ENCODE measurements at regions not wholly inside any gene's neighbourhood (a gene's known extent, or its start where the extent isn't known, plus 50 kb on each side); places are given as distances from the start of the nearest gene placed in this dataset.

DNA sequence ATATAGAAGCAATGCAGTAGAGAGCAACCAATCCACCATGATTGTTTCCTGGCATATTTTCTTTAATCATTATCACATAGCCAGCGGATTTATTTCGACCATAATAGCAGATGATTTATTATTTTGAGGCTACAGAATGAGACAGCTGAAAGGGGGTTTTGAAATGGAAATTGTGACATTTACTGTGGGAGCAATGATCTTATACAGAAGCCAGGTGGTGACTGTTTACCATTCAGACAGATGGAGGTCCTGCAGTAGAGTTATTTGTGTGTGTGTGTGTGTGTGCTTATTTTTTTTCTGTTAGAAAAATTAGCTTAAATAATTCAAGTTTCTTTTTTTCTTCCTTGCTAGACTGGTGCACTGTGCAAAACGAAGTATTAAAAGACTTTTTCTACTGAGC lies 1784.5 kb downstream of the MRPL39 start:
- Histone ChIP-seq H3K4me3 (ENCODE audit: low read length) (no peak overlapping the region), H3K9me3 (ENCODE audit: control insufficient read depth, insufficient read depth, low read length) (no peaks in the 10 kb centered on the region), H3K27me3 (ENCODE audit: control insufficient read depth, insufficient read depth, low read length) (no peaks in the 10 kb centered on the region), H3K36me3 (ENCODE audit: control insufficient read depth, insufficient read depth, low read length) (no peaks in the 10 kb centered on the region), H3K4me1 (ENCODE audit: control insufficient read depth, insufficient read depth, low read length) (no peaks in the 10 kb centered on the region), H3K27ac (ENCODE audit: low read length) (no peak overlapping the region)
- H3K9me3 Mint-ChIP-seq = peaks cover 3 to 7% of the 10 kb centered on the region in 2 donors
- DNase-seq (no peak), ATAC-seq (no peak)
- H3K4me3 Mint-ChIP-seq = no peak overlapping the region
- TF ChIP-seq, protein P1, sequence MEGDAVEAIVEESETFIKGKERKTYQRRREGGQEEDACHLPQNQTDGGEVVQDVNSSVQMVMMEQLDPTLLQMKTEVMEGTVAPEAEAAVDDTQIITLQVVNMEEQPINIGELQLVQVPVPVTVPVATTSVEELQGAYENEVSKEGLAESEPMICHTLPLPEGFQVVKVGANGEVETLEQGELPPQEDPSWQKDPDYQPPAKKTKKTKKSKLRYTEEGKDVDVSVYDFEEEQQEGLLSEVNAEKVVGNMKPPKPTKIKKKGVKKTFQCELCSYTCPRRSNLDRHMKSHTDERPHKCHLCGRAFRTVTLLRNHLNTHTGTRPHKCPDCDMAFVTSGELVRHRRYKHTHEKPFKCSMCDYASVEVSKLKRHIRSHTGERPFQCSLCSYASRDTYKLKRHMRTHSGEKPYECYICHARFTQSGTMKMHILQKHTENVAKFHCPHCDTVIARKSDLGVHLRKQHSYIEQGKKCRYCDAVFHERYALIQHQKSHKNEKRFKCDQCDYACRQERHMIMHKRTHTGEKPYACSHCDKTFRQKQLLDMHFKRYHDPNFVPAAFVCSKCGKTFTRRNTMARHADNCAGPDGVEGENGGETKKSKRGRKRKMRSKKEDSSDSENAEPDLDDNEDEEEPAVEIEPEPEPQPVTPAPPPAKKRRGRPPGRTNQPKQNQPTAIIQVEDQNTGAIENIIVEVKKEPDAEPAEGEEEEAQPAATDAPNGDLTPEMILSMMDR (IDR thresholded peaks at IDR 0.05) = no peak
- H3K27ac Mint-ChIP-seq = no peak overlapping the region
- no peaks in the 10 kb centered on the region for H3K27me3 Mint-ChIP-seq (ENCODE audit: low read depth in 2 of 2)
- no peaks in the 10 kb centered on the region for H3K4me1 Mint-ChIP-seq
- H3K36me3 Mint-ChIP-seq = no peaks in the 10 kb centered on the region
- intact Hi-C loops (cut with micrococcal nuclease) = no loop called here
- WGBS (ENCODE audit: insufficient coverage) = 54% methylated on average over 3 of the region's 3 CpGs

DNA sequence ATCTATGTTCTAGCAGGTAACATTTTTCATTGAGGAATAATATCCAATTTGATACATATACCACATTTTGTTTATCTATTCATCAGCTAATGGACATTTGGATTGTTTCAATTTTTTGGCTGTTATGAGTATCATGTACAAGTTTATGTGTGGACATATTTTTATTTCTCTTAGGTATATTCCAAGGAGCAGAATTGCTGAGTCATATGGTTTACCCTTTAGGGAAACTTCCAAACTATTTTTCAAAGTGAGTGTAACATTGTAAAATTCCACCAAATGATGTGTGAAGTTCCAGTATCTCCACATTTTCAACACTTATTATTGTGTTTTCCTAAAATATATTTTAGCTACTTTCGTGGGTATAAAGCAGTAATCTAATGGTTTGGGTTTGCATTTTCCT lies 1789.9 kb downstream of the MRPL39 start:
- no peaks in the 10 kb centered on the region for H3K27me3 ChIP-seq (ENCODE audit: control insufficient read depth, insufficient read depth, low read length)
- Mint-ChIP-seq H3K4me3 (no peak overlapping the region), H3K27ac (no peak overlapping the region), H3K27me3 (ENCODE audit: low read depth in 2 of 2) (no peaks in the 10 kb centered on the region), H3K9me3 (peaks cover 3 to 7% of the 10 kb centered on the region in 2 donors), H3K36me3 (no peaks in the 10 kb centered on the region), H3K4me1 (no peaks in the 10 kb centered on the region)
- TF ChIP-seq, protein P1 (IDR thresholded peaks at IDR 0.05) = no peak
- no CpG with 5 or more reads among the region's 1 CpG for WGBS (ENCODE audit: insufficient coverage)
- no peaks in the 10 kb centered on the region for H3K9me3 ChIP-seq (ENCODE audit: control insufficient read depth, insufficient read depth, low read length)
- no peak overlapping the region for H3K4me3 ChIP-seq (ENCODE audit: low read length)
- no peaks in the 10 kb centered on the region for H3K4me1 ChIP-seq (ENCODE audit: control insufficient read depth, insufficient read depth, low read length)
- ATAC-seq = no peak
- H3K27ac ChIP-seq (ENCODE audit: low read length) = no peak overlapping the region
- no peak for DNase-seq
- H3K36me3 ChIP-seq (ENCODE audit: control insufficient read depth, insufficient read depth, low read length) = no peaks in the 10 kb centered on the region
- intact Hi-C loops (cut with micrococcal nuclease) = no loop called here

- H3K9me3 ChIP-seq (ENCODE audit: control insufficient read depth, insufficient read depth, low read length) = no peaks in the 10 kb centered on the region
- Mint-ChIP-seq H3K4me1 (no peaks in the 10 kb centered on the region), H3K27ac (no peak overlapping the region), H3K4me3 (no peak overlapping the region), H3K9me3 (peaks cover 4 to 7% of the 10 kb centered on the region in 2 donors), H3K36me3 (no peaks in the 10 kb centered on the region), H3K27me3 (ENCODE audit: low read depth in 2 of 2) (no peaks in the 10 kb centered on the region)
- ATAC-seq (no peak), DNase-seq (no peak)
- no peak overlapping the region for H3K27ac ChIP-seq (ENCODE audit: low read length)
- intact Hi-C loops (cut with micrococcal nuclease) = no loop called here
- no peak overlapping the region for H3K4me3 ChIP-seq (ENCODE audit: low read length)
- H3K36me3 ChIP-seq (ENCODE audit: control insufficient read depth, insufficient read depth, low read length) = no peaks in the 10 kb centered on the region
- no peaks in the 10 kb centered on the region for H3K27me3 ChIP-seq (ENCODE audit: control insufficient read depth, insufficient read depth, low read length)
- no peaks in the 10 kb centered on the region for H3K4me1 ChIP-seq (ENCODE audit: control insufficient read depth, insufficient read depth, low read length)
- TF ChIP-seq, protein P1 (IDR thresholded peaks at IDR 0.05) = no peak
- WGBS (ENCODE audit: insufficient coverage) = 82% methylated on average over 4 of the region's 4 CpGs
Observed at GRCh38 chr21:23812485-23812884, 1794.8 kb downstream of the MRPL39 start.

- H3K27me3 ChIP-seq (ENCODE audit: control insufficient read depth, insufficient read depth, low read length) = no peaks in the 10 kb centered on the region
- no peak for ATAC-seq
- Mint-ChIP-seq H3K27me3 (ENCODE audit: low read depth in 2 of 2) (no peaks in the 10 kb centered on the region), H3K36me3 (no peaks in the 10 kb centered on the region), H3K4me3 (no peak overlapping the region), H3K9me3 (peaks cover 4 to 7% of the 10 kb centered on the region in 2 donors), H3K4me1 (no peaks in the 10 kb centered on the region), H3K27ac (no peak overlapping the region)
- TF ChIP-seq, protein P1 (IDR thresholded peaks at IDR 0.05) = no peak
- no peak overlapping the region for H3K4me3 ChIP-seq (ENCODE audit: low read length)
- no peaks in the 10 kb centered on the region for H3K4me1 ChIP-seq (ENCODE audit: control insufficient read depth, insufficient read depth, low read length)
- intact Hi-C loops (cut with micrococcal nuclease) = no loop called here
- 0% methylated on average over 1 of the region's 2 CpGs for WGBS (ENCODE audit: insufficient coverage)
- DNase-seq = no peak
- H3K36me3 ChIP-seq (ENCODE audit: control insufficient read depth, insufficient read depth, low read length) = no peaks in the 10 kb centered on the region
- no peak overlapping the region for H3K27ac ChIP-seq (ENCODE audit: low read length)
- H3K9me3 ChIP-seq (ENCODE audit: control insufficient read depth, insufficient read depth, low read length) = no peaks in the 10 kb centered on the region
Observed at GRCh38 chr21:23811805-23812204, 1795.5 kb downstream of the MRPL39 start.

All from natural killer cell (primary cell).